SU-DHL-6 (cell line): ENCODE measurements at regions not wholly inside any gene's neighbourhood (a gene's known extent, or its start where the extent isn't known, plus 50 kb on each side); places are given as distances from the start of the nearest gene placed in this dataset.

Experiments used
- H2AFZ ChIP-seq: fragments of 200-600 bp; sonication (generic); 2 replicates; pipeline ENCODE4 v1.6.1; 2014; ENCODE audit warnings: low read depth, mild to moderate bottlenecking, moderate library complexity, mixed read lengths, antibody characterized with exemption, low read length; ENCODE audit not compliant: severe bottlenecking
- H3F3A ChIP-seq: fragments of 200-600 bp; shearing (Covaris generic); 2 replicates; pipeline ENCODE4 v1.6.0; 2016; ENCODE audit warnings: antibody characterized with exemption, mild to moderate bottlenecking; ENCODE audit not compliant: insufficient read depth
- H3K27ac ChIP-seq: fragments of 200-600 bp; sonication (generic); 2 replicates; pipeline ENCODE4 v1.5.1; 2016; ENCODE audit warnings: low read depth, mild to moderate bottlenecking, low read length, moderate library complexity, mixed read lengths
- H3K27me3 ChIP-seq: fragments of 200-600 bp; sonication (generic), shearing (Covaris generic); 2 replicates; pipeline ENCODE4 v1.6.0; 2014; ENCODE audit warnings: mild to moderate bottlenecking, low read length
- H3K36me3 ChIP-seq: fragments of 200-600 bp; sonication (generic); 2 replicates; pipeline ENCODE4 v1.6.1; 2014; ENCODE audit warnings: mild to moderate bottlenecking, low read length, mixed read lengths
- H3K4me2 ChIP-seq: fragments of 300-600, 200-600 bp; shearing (Covaris generic), sonication (generic); 2 replicates; pipeline ENCODE4 v1.6.0; 2014; ENCODE audit warnings: low read length, low read depth, mild to moderate bottlenecking; ENCODE audit not compliant: poor library complexity, severe bottlenecking
- H3K4me3 ChIP-seq: fragments of 200-600 bp; sonication (generic); 2 replicates; pipeline ENCODE4 v1.5.1; 2014; ENCODE audit warnings: antibody characterized with exemption, low read length, mild to moderate bottlenecking, mixed read lengths; ENCODE audit not compliant: insufficient read depth, poor library complexity, severe bottlenecking
- H3K79me2 ChIP-seq: fragments of 200-600 bp; sonication (generic); 2 replicates; pipeline ENCODE4 v1.6.1; 2014; ENCODE audit warnings: mild to moderate bottlenecking, low read length, moderate library complexity; ENCODE audit not compliant: insufficient read depth
- H3K9ac ChIP-seq: fragments of 200-600 bp; sonication (generic); 2 replicates; pipeline ENCODE4 v1.7.0; 2014; ENCODE audit warnings: mild to moderate bottlenecking, low read length
- H3K9me2 ChIP-seq: fragments of 200-600 bp; sonication (generic); replicated peaks from 2 replicates; pipeline ENCODE4 v1.6.1; 2014; ENCODE audit warnings: low read length; ENCODE audit not compliant: insufficient read depth
- H3K9me3 ChIP-seq: fragments of 200-600 bp; sonication (generic); 2 replicates; pipeline ENCODE4 v1.6.1; 2014; ENCODE audit warnings: low read length, mixed read lengths; ENCODE audit not compliant: insufficient read depth
- H4K20me1 ChIP-seq: fragments of 200-600 bp; sonication (generic); 2 replicates; pipeline ENCODE4 v1.6.1; 2014; ENCODE audit warnings: low read depth, mild to moderate bottlenecking, antibody characterized with exemption, low read length, moderate library complexity, mixed read lengths
- CTCF ChIP-seq: fragments of 200-600 bp; sonication (generic); IDR thresholded peaks from one replicate; pipeline ENCODE4 v1.5.1; 2017; ENCODE audit warnings: antibody characterized with exemption, mild to moderate bottlenecking, low read length, moderate library complexity; ENCODE audit not compliant: insufficient read depth, poor library complexity, severe bottlenecking
- EZH2phosphoT487 ChIP-seq: fragments of 200-600 bp; sonication (generic), shearing (Covaris generic); conservative IDR thresholded peaks from 2 replicates; pipeline ENCODE4 v1.6.1; 2018; ENCODE audit warnings: mild to moderate bottlenecking, antibody characterized with exemption, low read length, moderate library complexity, mixed read lengths

GRCh38 chr4:71258323-71258722, 80.5 kb upstream of the SLC4A4 start:
- no peaks in the 10 kb centered on the region for H3K9me3 ChIP-seq
- H3K27me3 ChIP-seq = no peaks in the 10 kb centered on the region
- H3K79me2 ChIP-seq = no peaks in the 10 kb centered on the region
- H4K20me1 ChIP-seq = no peaks in the 10 kb centered on the region
- H3K36me3 ChIP-seq = no peaks in the 10 kb centered on the region
- H3K27ac ChIP-seq = no peak overlapping the region
- TF ChIP-seq CTCF (no peak), EZH2phosphoT487 (no peak)
- H3K9ac ChIP-seq = no peak overlapping the region
- H3K4me2 ChIP-seq = no peak overlapping the region
- no peak overlapping the region for H2AFZ ChIP-seq
- H3K4me3 ChIP-seq = no peak overlapping the region
- H3F3A ChIP-seq = no peaks in the 10 kb centered on the region
- no peaks in the 10 kb centered on the region for H3K9me2 ChIP-seq

GRCh38 chr4:71259280-71259679, 79.5 kb upstream of the SLC4A4 start:
- H3K27me3 ChIP-seq = no peaks in the 10 kb centered on the region
- no peak overlapping the region for H3K4me2 ChIP-seq
- H3K9me3 ChIP-seq = no peaks in the 10 kb centered on the region
- H3K36me3 ChIP-seq = no peaks in the 10 kb centered on the region
- no peak overlapping the region for H3K27ac ChIP-seq
- H3K4me3 ChIP-seq = no peak overlapping the region
- H2AFZ ChIP-seq = no peak overlapping the region
- H3K9me2 ChIP-seq = no peaks in the 10 kb centered on the region
- H3K79me2 ChIP-seq = no peaks in the 10 kb centered on the region
- no peak overlapping the region for H3K9ac ChIP-seq
- no peak for TF ChIP-seq EZH2phosphoT487
- TF ChIP-seq CTCF = no peak
- H3F3A ChIP-seq = no peaks in the 10 kb centered on the region
- no peaks in the 10 kb centered on the region for H4K20me1 ChIP-seq

- H3K9me2 ChIP-seq = no peaks in the 10 kb centered on the region
- H3K4me3 ChIP-seq = no peak overlapping the region
- H3K36me3 ChIP-seq = no peaks in the 10 kb centered on the region
- no peaks in the 10 kb centered on the region for H3K27me3 ChIP-seq
- H3K27ac ChIP-seq = no peak overlapping the region
- no peaks in the 10 kb centered on the region for H3K9me3 ChIP-seq
- TF ChIP-seq CTCF = no peak
- H3K79me2 ChIP-seq = no peaks in the 10 kb centered on the region
- H3F3A ChIP-seq = no peaks in the 10 kb centered on the region
- no peak overlapping the region for H3K4me2 ChIP-seq
- no peak overlapping the region for H2AFZ ChIP-seq
- no peaks in the 10 kb centered on the region for H4K20me1 ChIP-seq
- no peak overlapping the region for H3K9ac ChIP-seq
These were observed 78.9 kb upstream of the SLC4A4 start for GRCh38 chr4:71259911-71260331.

- no peak overlapping the region for H3K4me2 ChIP-seq
- H3K9me3 ChIP-seq = no peaks in the 10 kb centered on the region
- H3K36me3 ChIP-seq = no peaks in the 10 kb centered on the region
- no peaks in the 10 kb centered on the region for H4K20me1 ChIP-seq
- H3F3A ChIP-seq = no peaks in the 10 kb centered on the region
- H3K9me2 ChIP-seq = no peaks in the 10 kb centered on the region
- H3K4me3 ChIP-seq = no peak overlapping the region
- H2AFZ ChIP-seq = no peak overlapping the region
- H3K27me3 ChIP-seq = no peaks in the 10 kb centered on the region
- no peaks in the 10 kb centered on the region for H3K79me2 ChIP-seq
- no peak overlapping the region for H3K9ac ChIP-seq
- TF ChIP-seq CTCF = no peak
- H3K27ac ChIP-seq = no peak overlapping the region
These were observed 78.3 kb upstream of the SLC4A4 start for GRCh38 chr4:71260544-71260943.
